HG02571 (cell line): ENCODE measurements at regions not wholly inside any gene's neighbourhood (a gene's known extent, or its start where the extent isn't known, plus 50 kb on each side); places are given as distances from the start of the nearest gene placed in this dataset.

ENCODE experiments used
- ATAC-seq: cut with Tn5 transposase; IDR thresholded peaks from one replicate; pipeline ENCODE4 v1.9.1; 2021; ENCODE audit warnings: mild to moderate bottlenecking, moderate library complexity; ENCODE audit not compliant: unreplicated experiment

- no peak for ATAC-seq
These were observed 165.0 kb upstream of the DCN start for GRCh38 chr12:91347481-91348214.

GRCh38 chr12:91346827-91347226 is 164.2 kb upstream of the DCN start:
- no peak for ATAC-seq

GRCh38 chr12:91344408-91344807 is 161.8 kb upstream of the DCN start:
- ATAC-seq = no peak

GRCh38 chr12:91343010-91343409 is 160.4 kb upstream of the DCN start:
- ATAC-seq = no peak

GRCh38 chr12:91339106-91339505 is 156.5 kb upstream of the DCN start:
- ATAC-seq = no peak

GRCh38 chr12:91335699-91336098 is 153.1 kb upstream of the DCN start:
- ATAC-seq = no peak

- ATAC-seq = no peak
These were observed 151.3 kb upstream of the DCN start for GRCh38 chr12:91333966-91334365.

- ATAC-seq = no peak
These were observed 149.7 kb upstream of the DCN start for GRCh38 chr12:91332302-91332701.

GRCh38 chr12:91331371-91331770 is 148.8 kb upstream of the DCN start:
- ATAC-seq = no peak

- no peak for ATAC-seq
These were observed 145.8 kb upstream of the DCN start for GRCh38 chr12:91328451-91328850.

- no peak for ATAC-seq
These were observed 145.3 kb upstream of the DCN start for GRCh38 chr12:91327889-91328288.

GRCh38 chr12:91327131-91327530 is 144.5 kb upstream of the DCN start:
- ATAC-seq = no peak

- no peak for ATAC-seq
These were observed 143.7 kb upstream of the DCN start for GRCh38 chr12:91326058-91327027.

GRCh38 chr12:91320999-91321398 is 138.4 kb upstream of the DCN start:
- ATAC-seq = no peak

GRCh38 chr12:91319071-91319760 is 136.6 kb upstream of the DCN start:
- ATAC-seq = no peak

- ATAC-seq = no peak
These were observed 134.7 kb upstream of the DCN start for GRCh38 chr12:91317306-91317705.

GRCh38 chr12:91316907-91317269 is 134.3 kb upstream of the DCN start:
- no peak for ATAC-seq

- no peak for ATAC-seq
These were observed 133.7 kb upstream of the DCN start for GRCh38 chr12:91316161-91316906.

GRCh38 chr12:91311081-91311480 is 128.5 kb upstream of the DCN start:
- ATAC-seq = no peak

GRCh38 chr12:91309450-91309849 is 126.8 kb upstream of the DCN start:
- no peak for ATAC-seq
